ENCODE measurements at regions not wholly inside any gene's neighbourhood (a gene's known extent, or its start where the extent isn't known, plus 50 kb on each side); places are given as distances from the start of the nearest gene placed in this dataset.
"Not testable (repeated sequence)": the region's sequence is repeated elsewhere in the genome, so short reads cannot be mapped to it uniquely, and the experiment has no call there.

GRCh38 chr16:29578898-29579297, 72.7 kb upstream of the NPIPB12 start:
- not testable (repeated sequence) for DNase-seq

DNA sequence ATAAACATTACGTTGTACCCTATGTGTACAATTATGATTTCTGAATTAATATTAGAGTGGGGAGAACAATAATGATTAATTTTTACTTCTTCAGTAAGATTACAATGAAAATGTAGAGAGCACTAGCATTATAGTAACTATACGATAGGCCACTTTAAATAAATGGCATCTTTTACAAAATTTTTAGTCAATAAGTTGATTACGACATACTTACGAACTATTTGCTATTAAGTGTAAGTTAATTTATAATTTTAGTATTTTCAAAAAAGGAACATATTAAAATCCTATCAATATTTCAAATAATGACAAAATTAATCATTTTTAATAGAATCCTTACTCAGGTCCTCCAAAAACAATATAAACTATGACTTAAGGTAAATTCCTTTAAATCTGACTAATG, 75.6 kb upstream of the NPIPB12 start:
- DNase-seq, result not testable (repeated sequence)

- not testable (repeated sequence) for DNase-seq
These were observed 71.1 kb upstream of the SPN start for GRCh38 chr16:29591919-29592318.

DNA sequence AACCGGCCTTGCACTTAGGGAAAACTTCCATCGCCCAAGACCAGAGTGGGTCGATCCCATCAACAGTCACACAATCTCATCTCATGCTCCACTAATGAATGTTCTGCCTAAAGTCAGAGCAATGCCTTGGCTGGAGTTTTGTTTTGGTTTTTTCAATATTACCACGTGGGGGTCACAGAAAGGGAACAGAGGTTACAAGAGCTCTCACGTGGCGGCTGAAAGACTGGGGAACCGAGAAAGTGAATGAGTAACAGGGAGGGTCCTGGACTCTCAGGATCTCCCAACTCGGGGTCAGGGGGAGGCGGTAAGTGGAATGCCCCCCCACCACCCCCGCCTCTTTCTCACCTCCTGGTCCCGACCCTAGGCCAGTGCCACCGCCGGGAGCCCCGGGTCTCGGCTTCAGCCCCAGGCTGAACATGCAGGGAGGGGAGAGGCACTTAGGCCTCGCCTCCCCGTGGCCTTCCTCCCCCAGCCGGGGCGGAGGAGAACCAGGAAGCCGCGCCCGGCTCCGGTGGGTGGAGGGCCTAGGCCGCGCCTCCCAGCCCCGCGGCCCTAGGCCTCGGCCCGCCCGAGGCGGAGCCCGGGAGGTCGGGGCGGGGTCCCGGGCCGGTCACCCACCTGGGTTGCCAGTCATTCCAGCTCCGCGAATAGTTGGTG, 68.7 kb upstream of the SPN start:
- peak; percentile 54 for DNase-seq

- peak; percentile 98 for DNase-seq
These were observed 67.9 kb upstream of the SPN start for GRCh38 chr16:29594926-29595838.

DNA sequence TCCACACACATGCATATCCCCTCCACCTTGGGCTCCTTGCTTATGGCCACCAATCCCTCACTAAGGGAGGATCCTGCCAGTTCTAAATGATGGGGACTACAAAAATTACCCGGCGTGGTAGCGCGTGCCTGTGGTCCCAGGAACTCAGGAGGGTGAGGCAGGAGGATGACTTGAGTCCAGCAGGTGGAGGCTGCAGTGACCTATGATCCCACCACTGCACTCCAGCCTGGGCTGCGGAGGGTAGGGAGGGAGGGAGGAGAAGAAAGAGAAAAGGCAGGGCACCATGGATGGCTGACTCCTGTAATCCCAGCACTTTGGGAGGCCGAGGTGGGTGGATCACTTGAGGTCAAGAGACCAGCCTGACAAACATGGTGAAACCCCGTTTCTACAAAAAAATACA, 66.0 kb upstream of the SPN start:
- DNase-seq, result not testable (repeated sequence)

- DNase-seq, result not testable (repeated sequence)
These were observed 62.7 kb upstream of the SPN start for GRCh38 chr16:29600111-29601000.

DNA sequence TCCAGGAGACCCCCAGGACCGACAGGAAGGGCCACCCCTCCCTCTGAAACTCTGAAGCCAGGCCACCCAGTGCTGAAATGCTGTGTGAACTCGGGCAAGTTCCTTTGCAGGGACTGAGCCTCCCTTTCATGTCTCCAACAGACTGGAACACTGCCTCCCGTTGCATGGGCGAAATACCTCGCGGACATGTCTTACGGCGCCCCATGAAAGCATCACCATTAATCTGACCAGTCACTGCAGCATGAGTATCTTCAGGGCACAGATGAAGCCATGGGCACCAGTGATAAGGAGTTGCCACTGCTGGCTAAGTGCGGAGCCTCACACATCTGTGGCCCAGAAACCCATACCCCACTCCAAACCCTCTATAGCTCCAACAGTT, 60.8 kb upstream of the SPN start:
- DNase-seq, result not testable (repeated sequence)

DNA sequence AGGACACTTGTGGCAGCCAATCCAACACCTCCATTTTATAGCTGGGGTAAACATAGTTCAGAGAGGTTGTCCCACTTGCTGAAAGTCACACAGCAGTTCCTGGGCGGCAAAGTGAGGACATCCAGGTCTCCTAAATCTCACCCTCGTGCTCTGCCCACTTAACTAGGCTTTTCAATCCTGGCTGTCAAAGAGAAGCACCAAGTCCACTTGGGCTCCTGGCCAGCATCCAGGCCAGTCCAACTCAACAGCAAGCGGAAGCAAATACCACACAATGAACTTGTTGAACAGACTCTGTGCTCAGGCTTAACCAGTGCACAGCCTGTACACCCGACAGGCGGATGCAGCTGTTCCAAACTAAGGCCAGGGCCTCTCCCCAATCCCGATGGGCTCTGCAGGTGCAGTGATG, 60.4 kb upstream of the SPN start:
- DNase-seq, result not testable (repeated sequence)

DNA sequence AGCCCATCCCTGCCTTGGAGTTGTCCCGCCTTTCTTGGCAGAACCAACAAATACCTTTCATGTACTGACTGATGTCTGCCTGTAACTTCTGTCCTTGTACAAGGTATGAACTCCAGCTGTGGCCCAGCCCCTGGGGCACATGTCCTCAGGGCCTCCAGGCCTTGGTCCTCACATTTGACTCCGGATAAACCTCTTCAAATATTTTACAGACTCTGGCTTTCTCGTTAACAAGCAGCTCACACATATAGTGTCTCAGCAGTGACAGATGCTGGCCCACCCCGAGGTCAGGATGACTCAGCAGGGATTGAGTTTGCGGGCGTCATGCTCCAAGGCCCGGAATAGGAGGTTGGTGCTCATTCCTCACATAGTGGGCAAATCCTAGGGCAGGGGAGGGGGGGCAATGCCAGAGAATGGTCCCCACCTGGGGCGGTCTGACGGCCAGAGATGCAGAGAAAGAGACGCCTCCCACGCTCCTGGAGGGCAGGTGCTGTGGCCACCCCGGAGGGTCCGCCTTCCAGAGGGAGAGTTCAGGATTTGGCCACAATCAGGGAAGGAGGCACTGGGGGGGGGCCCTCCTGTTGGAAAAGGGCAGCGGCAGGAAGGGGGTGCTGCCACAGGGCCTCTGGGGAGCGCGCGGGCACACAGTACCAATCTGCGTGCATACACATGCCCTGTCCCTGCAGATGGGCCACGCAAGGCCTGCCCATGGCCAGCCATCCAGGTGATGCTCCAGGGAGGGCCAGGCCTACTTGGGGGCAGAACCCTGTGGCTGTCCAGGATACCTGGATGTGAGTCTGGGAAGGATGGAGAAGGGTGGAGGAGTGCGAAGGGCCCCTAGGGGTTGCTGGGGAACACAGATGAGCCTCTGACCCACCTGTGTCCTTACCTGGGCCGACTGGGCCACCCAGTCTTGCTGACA, 58.2 kb upstream of the SPN start:
- DNase-seq, result peak; percentile 71

GRCh38 chr16:29605593-29606205, 57.3 kb upstream of the SPN start:
- not testable (repeated sequence) for DNase-seq

DNA sequence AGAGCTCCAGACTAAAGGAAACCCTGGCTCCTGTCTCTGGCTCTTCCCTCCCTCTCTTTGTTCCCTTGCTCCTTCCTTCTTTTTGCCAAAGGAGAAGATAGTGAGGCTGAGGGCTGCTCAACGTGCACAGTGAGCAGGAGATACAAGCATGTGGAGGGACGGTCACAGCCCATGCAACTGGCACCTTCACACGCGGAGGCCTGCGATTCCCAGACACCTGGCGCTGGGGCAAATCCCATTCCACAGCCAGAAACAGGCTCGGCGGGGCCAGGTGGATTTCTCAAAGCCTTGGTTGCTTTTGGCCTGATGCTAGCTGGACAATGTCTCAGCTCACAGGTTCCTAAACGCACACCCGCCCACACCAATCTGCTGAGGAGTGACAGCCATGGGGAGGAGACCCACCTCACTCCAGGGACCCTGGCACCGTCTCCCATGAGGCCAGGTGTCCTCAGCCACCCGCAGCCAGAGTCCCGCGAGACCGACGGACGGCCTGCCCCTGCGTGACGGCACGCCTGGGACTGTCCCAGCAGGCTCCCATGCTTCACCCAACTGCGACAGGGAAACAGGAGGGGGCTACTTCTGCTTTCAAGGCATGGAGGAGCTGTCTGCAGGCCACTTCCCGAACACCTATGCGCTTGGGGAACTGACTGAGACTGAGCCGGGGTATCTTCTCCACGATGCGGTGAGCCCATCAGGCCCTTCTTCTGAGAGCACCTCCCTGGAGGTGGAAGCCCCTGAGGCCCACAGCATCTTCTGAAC, 56.2 kb upstream of the SPN start:
- not testable (repeated sequence) for DNase-seq

DNA sequence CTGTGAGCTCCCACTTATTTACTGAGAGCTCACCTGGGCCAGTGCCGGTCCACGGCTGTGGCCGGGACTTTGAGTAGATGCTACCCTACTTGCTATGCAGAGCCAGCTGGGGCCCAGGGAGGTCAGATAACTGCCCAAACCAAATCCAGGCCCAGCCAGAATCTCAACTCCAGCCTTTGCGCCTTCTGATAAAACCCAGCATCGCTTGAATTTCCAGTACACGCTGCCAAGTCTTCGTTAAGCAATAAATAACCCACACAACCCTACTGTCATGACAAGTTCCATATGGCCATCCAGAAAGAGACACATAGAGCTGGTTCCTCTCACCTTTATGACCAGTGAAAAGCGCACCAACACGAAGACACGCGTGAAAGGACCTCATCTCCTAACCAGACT, 55.6 kb upstream of the SPN start:
- DNase-seq, result peak; percentile 18

DNA sequence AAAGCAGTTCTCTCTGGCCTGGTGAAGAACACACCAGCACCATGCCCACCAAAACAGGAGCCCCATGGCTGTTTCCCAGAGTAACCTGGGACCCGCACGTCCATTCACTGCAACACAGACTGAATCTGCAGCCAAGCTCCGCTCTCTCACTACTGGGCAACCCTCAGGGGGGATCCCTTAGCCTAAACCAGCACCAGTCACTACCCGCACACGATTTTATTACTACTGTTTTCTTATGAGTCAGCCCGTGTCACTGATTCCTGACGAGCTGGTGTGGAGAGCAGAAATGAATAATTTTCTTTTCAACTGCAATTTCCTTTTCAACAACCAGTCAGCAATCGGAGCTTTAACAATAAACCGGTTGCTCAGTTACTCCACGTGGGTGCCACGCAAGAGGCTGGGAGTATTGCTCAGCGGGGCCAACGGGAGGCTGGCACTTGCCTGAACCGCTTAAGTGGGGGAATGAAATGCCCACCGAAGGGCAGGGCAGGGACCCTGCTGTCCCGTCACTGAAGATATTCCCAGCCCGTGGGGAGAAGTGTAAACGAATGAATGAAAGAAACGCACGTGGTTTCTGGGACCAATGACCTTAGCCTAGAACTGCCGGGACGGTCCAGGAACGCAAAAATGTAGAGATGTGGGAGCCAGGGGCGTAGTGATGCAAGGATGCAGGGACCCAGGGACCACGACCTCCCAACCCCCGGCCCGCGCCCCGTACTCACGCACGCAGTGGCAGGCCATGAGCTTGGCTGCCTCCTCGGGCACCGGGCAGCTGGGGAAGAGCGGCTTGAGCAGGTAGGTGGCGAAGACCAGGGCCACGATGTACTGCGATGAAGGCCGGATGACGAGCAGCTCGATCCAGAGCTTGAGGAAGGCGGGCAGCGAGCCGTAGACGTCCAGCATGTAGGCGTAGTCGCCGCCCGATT, 50.4 kb upstream of the SPN start:
- DNase-seq, result peak; percentile 59
